Liver (tissue), 3 donors: ENCODE measurements at regions not wholly inside any gene's neighbourhood (a gene's known extent, or its start where the extent isn't known, plus 50 kb on each side); places are given as distances from the start of the nearest gene placed in this dataset.

Experiments used
- ATF3 ChIP-seq: IDR thresholded peaks from 2 replicates; pipeline ENCODE4 v1.6.1; 2016; ENCODE audit warnings: antibody characterized with exemption
- SP1 ChIP-seq: IDR thresholded peaks from 2 replicates; pipeline ENCODE4 v1.6.1; 2018; ENCODE audit warnings: antibody characterized with exemption, mild to moderate bottlenecking
- YY1 ChIP-seq: IDR thresholded peaks from 2 replicates; pipeline ENCODE4 v1.6.1; 2016; ENCODE audit warnings: antibody characterized with exemption, mild to moderate bottlenecking
- TF ChIP-seq, protein P1 (sequence below): fragments of 150-350 bp; IDR thresholded peaks from 2 replicates; pipeline ENCODE4 v1.5.1; 2017; ENCODE audit warnings: improper control_type of control experiment, low read depth, low read length; ENCODE audit not compliant: missing input control
- TF ChIP-seq, protein P2 (sequence below): IDR thresholded peaks from 2 replicates; pipeline ENCODE4 v1.6.1; 2016; ENCODE audit warnings: antibody characterized with exemption
- donor health status: healthy.
- donor health status: healthy.

DNA sequence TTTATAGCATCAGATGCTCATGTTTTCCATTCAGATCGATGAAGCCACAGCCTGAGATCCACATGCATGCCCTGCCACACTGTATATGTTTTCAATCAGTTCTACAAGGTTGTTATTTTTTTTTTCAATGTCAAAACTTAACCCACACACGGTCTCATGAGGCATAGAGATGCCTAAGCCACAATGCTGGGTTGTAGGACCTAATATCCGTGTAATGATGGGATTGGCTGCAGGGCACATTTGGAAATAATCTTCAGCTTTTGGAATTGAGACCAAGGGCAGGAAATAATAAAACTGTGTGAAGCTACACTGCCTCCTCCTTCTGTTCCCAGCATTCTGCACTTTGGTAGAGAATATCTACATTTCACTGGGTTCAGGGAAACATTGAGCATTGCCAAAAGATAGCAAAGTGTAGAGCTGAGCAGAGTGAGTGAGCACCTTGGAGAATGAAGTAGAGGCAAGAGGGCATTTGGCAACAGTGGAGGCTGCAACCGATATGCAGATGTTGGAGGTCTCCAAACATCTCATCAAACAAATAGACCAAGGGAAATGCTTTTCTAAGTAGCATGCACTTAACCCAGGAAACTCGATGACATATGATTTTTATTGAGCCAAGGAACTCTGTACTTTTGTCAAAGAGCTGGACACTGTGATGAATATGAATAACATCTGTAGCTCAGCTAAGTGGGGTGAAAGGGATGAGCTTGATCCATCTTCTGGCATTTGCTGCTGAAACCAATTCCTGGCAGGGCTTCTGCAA, 176.7 kb downstream of the LYPLAL1 start:
- TF ChIP-seq SP1 (no peak), ATF3 (no peak), YY1 (no peak)
- TF ChIP-seq, protein P1, sequence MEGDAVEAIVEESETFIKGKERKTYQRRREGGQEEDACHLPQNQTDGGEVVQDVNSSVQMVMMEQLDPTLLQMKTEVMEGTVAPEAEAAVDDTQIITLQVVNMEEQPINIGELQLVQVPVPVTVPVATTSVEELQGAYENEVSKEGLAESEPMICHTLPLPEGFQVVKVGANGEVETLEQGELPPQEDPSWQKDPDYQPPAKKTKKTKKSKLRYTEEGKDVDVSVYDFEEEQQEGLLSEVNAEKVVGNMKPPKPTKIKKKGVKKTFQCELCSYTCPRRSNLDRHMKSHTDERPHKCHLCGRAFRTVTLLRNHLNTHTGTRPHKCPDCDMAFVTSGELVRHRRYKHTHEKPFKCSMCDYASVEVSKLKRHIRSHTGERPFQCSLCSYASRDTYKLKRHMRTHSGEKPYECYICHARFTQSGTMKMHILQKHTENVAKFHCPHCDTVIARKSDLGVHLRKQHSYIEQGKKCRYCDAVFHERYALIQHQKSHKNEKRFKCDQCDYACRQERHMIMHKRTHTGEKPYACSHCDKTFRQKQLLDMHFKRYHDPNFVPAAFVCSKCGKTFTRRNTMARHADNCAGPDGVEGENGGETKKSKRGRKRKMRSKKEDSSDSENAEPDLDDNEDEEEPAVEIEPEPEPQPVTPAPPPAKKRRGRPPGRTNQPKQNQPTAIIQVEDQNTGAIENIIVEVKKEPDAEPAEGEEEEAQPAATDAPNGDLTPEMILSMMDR, result no peak
- TF ChIP-seq, protein P2, sequence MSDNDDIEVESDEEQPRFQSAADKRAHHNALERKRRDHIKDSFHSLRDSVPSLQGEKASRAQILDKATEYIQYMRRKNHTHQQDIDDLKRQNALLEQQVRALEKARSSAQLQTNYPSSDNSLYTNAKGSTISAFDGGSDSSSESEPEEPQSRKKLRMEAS, result no peak
